ENCODE measurements at regions not wholly inside any gene's neighbourhood (a gene's known extent, or its start where the extent isn't known, plus 50 kb on each side); places are given as distances from the start of the nearest gene placed in this dataset.

DNA sequence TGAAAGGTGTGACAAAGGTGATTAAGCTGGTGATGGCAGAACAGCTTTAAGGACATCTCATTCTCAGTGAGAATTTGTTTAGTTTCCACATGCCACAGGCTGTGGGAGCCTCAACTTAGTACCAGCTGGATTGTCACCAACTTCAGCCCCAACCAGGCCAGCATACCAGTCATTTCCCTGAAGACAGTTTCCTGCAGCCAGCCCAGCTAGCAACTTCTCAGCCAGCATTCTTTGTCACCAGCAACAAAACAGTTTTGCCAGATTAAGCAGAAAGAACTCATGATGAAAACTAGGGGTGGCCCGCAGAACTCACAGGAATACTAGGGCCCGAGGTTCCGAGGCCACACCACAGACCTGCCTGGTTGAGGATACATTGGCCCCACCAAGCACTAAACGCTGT, 68.8 kb upstream of the UNC5B start:
- no peaks in the 10 kb centered on the region for H3K4me1 Mint-ChIP-seq
- Histone ChIP-seq H3K9me3 (ENCODE audit: low read depth) (no peaks in the 10 kb centered on the region), H3K36me3 (no peaks in the 10 kb centered on the region), H3K9ac (no peak overlapping the region), H3K79me2 (ENCODE audit: low read depth) (no peaks in the 10 kb centered on the region), H3K27ac (no peak overlapping the region), H3K4me1 (no peaks in the 10 kb centered on the region), H3K4me2 (no peak overlapping the region), H3K27me3 (no peaks in the 10 kb centered on the region), H3F3A (ENCODE audit: low read depth) (no peaks in the 10 kb centered on the region), H4K20me1 (ENCODE audit: low read depth) (no peaks in the 10 kb centered on the region), H3K4me3 (no peak overlapping the region), H2AFZ (replicated peaks) (no peak overlapping the region)
- no peaks in the 10 kb centered on the region for H3K36me3 Mint-ChIP-seq
- no peak overlapping the region for H3K4me3 Mint-ChIP-seq
- peaks cover under 1% of the 10 kb centered on the region for H3K27me3 Mint-ChIP-seq (ENCODE audit: insufficient read depth, low read depth)
- no peak overlapping the region for H3K27ac Mint-ChIP-seq
- DNase-seq (ENCODE audit: low spot score): no peak
- no peaks in the 10 kb centered on the region for H3K9me3 Mint-ChIP-seq
- TF ChIP-seq, protein P1, sequence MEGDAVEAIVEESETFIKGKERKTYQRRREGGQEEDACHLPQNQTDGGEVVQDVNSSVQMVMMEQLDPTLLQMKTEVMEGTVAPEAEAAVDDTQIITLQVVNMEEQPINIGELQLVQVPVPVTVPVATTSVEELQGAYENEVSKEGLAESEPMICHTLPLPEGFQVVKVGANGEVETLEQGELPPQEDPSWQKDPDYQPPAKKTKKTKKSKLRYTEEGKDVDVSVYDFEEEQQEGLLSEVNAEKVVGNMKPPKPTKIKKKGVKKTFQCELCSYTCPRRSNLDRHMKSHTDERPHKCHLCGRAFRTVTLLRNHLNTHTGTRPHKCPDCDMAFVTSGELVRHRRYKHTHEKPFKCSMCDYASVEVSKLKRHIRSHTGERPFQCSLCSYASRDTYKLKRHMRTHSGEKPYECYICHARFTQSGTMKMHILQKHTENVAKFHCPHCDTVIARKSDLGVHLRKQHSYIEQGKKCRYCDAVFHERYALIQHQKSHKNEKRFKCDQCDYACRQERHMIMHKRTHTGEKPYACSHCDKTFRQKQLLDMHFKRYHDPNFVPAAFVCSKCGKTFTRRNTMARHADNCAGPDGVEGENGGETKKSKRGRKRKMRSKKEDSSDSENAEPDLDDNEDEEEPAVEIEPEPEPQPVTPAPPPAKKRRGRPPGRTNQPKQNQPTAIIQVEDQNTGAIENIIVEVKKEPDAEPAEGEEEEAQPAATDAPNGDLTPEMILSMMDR (IDR thresholded peaks at IDR 0.05): no peak
- no peak for TF ChIP-seq EZH2phosphoT487 (IDR thresholded peaks at IDR 0.05)
- TF ChIP-seq EZH2 (IDR thresholded peaks at IDR 0.05): no peak

- H3K9me3 ChIP-seq (ENCODE audit: low read depth): no peaks in the 10 kb centered on the region
- H4K20me1 ChIP-seq (ENCODE audit: low read depth): no peaks in the 10 kb centered on the region
- H3K27me3 Mint-ChIP-seq (ENCODE audit: insufficient read depth, low read depth): no peaks in the 10 kb centered on the region
- H3K36me3 Mint-ChIP-seq: no peaks in the 10 kb centered on the region
- no peak overlapping the region for H3K4me3 ChIP-seq
- H3K27ac ChIP-seq: no peak overlapping the region
- TF ChIP-seq, protein P1 (IDR thresholded peaks at IDR 0.05): no peak
- no peak for TF ChIP-seq EZH2phosphoT487 (IDR thresholded peaks at IDR 0.05)
- no peak for TF ChIP-seq EZH2 (IDR thresholded peaks at IDR 0.05)
- no peak overlapping the region for H3K9ac ChIP-seq
- no peaks in the 10 kb centered on the region for H3K27me3 ChIP-seq
- no peaks in the 10 kb centered on the region for H3K9me3 Mint-ChIP-seq
- H3F3A ChIP-seq (ENCODE audit: low read depth): no peaks in the 10 kb centered on the region
- no peaks in the 10 kb centered on the region for H3K79me2 ChIP-seq (ENCODE audit: low read depth)
- H3K4me1 Mint-ChIP-seq: no peaks in the 10 kb centered on the region
- no peak for DNase-seq (ENCODE audit: low spot score)
- H3K4me1 ChIP-seq: no peaks in the 10 kb centered on the region
- H3K4me3 Mint-ChIP-seq: no peak overlapping the region
- no peak overlapping the region for H3K4me2 ChIP-seq
- no peaks in the 10 kb centered on the region for H3K36me3 ChIP-seq
- no peak overlapping the region for H2AFZ ChIP-seq (replicated peaks)
- no peak overlapping the region for H3K27ac Mint-ChIP-seq
Observed at GRCh38 chr10:71144824-71145223, 67.5 kb upstream of the UNC5B start.

DNA sequence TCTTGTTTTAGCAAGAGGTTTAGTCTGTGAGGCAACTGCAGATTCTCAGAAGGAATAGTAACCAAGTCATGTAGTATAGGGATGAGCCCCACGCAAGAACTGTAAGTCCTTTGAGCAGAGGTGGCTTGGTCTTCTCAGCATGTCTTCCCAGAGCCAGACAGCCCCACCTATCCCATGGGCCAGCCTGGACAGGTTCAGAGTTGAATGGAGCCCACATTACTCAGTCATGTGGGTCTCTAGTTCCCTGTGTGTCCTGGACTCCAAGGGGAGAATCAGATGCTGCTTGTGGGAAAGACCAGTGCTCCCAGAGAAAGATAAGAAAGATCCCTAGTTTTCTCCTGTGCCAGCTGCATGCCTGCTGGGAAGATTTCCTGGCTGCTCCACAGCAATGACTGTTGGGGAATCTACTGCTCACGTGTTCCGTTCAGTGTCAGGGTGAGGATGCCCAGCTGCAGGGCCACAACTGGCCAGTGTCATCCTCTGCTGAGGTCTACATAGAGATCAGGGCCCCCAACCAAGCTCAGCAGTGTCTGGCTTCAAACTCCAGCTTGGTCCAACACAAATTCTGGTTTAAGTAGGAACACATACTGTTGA, 66.9 kb upstream of the UNC5B start:
- no peaks in the 10 kb centered on the region for H3K9me3 Mint-ChIP-seq
- H3K4me1 Mint-ChIP-seq: no peaks in the 10 kb centered on the region
- no peaks in the 10 kb centered on the region for H3K36me3 Mint-ChIP-seq

More for the DNA sequence above, 66.9 kb upstream of the UNC5B start:
- Histone ChIP-seq H3K9ac (no peak overlapping the region), H3K4me1 (no peaks in the 10 kb centered on the region), H2AFZ (replicated peaks) (no peak overlapping the region), H3K9me3 (ENCODE audit: low read depth) (no peaks in the 10 kb centered on the region), H3K4me2 (no peak overlapping the region), H3K27ac (no peak overlapping the region), H3K36me3 (no peaks in the 10 kb centered on the region), H3K4me3 (no peak overlapping the region), H3K27me3 (no peaks in the 10 kb centered on the region), H3K79me2 (ENCODE audit: low read depth) (no peaks in the 10 kb centered on the region), H4K20me1 (ENCODE audit: low read depth) (no peaks in the 10 kb centered on the region), H3F3A (ENCODE audit: low read depth) (no peaks in the 10 kb centered on the region)
- H3K4me3 Mint-ChIP-seq: no peak overlapping the region
- H3K27me3 Mint-ChIP-seq (ENCODE audit: insufficient read depth, low read depth): no peaks in the 10 kb centered on the region
- H3K27ac Mint-ChIP-seq: no peak overlapping the region
- TF ChIP-seq EZH2phosphoT487 (IDR thresholded peaks at IDR 0.05) (no peak), EZH2 (IDR thresholded peaks at IDR 0.05) (no peak)
- TF ChIP-seq, protein P1 (IDR thresholded peaks at IDR 0.05): no peak
- no peak for DNase-seq (ENCODE audit: low spot score)

Data from neural progenitor cell (in vitro differentiated cells).